Hepatocyte (in vitro differentiated cells): ENCODE measurements at regions not wholly inside any gene's neighbourhood (a gene's known extent, or its start where the extent isn't known, plus 50 kb on each side); places are given as distances from the start of the nearest gene placed in this dataset.

Experiments used
- DNase-seq: peaks from one replicate; pipeline ENCODE4 v3.0.0-alpha.2; 2016; ENCODE audit warnings: low spot score
- H2AFZ ChIP-seq: fragments of 200-600 bp; sonication (generic); 2 replicates; pipeline ENCODE4 v1.6.0; 2016; ENCODE audit warnings: antibody characterized with exemption, mild to moderate bottlenecking
- H3K27ac ChIP-seq: fragments of 200-600 bp; sonication (generic); 2 replicates; pipeline ENCODE4 v1.5.1; 2016; ENCODE audit warnings: mild to moderate bottlenecking
- H3K27me3 ChIP-seq: fragments of 200-600 bp; sonication (generic); 2 replicates; pipeline ENCODE4 v1.6.1; 2016
- H3K36me3 ChIP-seq: fragments of 200-600 bp; sonication (generic); replicated peaks from 2 replicates; pipeline ENCODE4 v1.5.1; 2016; ENCODE audit warnings: low read depth; ENCODE audit not compliant: insufficient read depth
- H3K4me1 ChIP-seq: fragments of 200-600 bp; sonication (generic); 2 replicates; pipeline ENCODE4 v1.5.1; 2016; ENCODE audit warnings: mild to moderate bottlenecking, moderate library complexity; ENCODE audit not compliant: insufficient read depth
- H3K4me2 ChIP-seq: fragments of 200-600 bp; sonication (generic); 2 replicates; pipeline ENCODE4 v1.6.0; 2016
- H3K4me3 ChIP-seq: fragments of 200-600 bp; sonication (generic); 2 replicates; pipeline ENCODE4 v1.5.1; 2016; ENCODE audit warnings: mild to moderate bottlenecking
- H3K79me2 ChIP-seq: fragments of 200-600 bp; sonication (generic); 2 replicates; pipeline ENCODE4 v1.6.0; 2017; ENCODE audit warnings: mild to moderate bottlenecking
- H3K9me2 ChIP-seq: fragments of 200-600 bp; sonication (generic); replicated peaks from 2 replicates; pipeline ENCODE4 v1.6.0; 2017; ENCODE audit warnings: mild to moderate bottlenecking; ENCODE audit not compliant: insufficient read depth
- H3K9me3 ChIP-seq: fragments of 200-600 bp; sonication (generic); 2 replicates; pipeline ENCODE4 v1.5.1; 2016; ENCODE audit warnings: low read depth, mild to moderate bottlenecking
- H4K20me1 ChIP-seq: fragments of 200-600 bp; sonication (generic); 2 replicates; pipeline ENCODE4 v1.6.0; 2016; ENCODE audit warnings: mild to moderate bottlenecking; ENCODE audit not compliant: insufficient read depth, poor library complexity, severe bottlenecking
- CTCF ChIP-seq: fragments of 200-600 bp; sonication (generic); IDR thresholded peaks from 2 replicates; pipeline ENCODE4 v1.5.1; 2016; ENCODE audit warnings: antibody characterized with exemption, mild to moderate bottlenecking; ENCODE audit not compliant: poor library complexity
- EZH2 ChIP-seq: fragments of 200-600 bp; sonication (generic); IDR thresholded peaks from 2 replicates; pipeline ENCODE4 v1.6.1; 2016; ENCODE audit warnings: antibody characterized with exemption, mild to moderate bottlenecking, borderline replicate concordance
- EZH2phosphoT487 ChIP-seq: fragments of 200-600 bp; sonication (generic); IDR thresholded peaks from one replicate; pipeline ENCODE4 v1.6.1; 2018; ENCODE audit warnings: antibody characterized with exemption, mild to moderate bottlenecking, low read depth, moderate library complexity; ENCODE audit not compliant: unreplicated experiment, severe bottlenecking
- WGBS: methylation state at CpG from one replicate; pipeline ENCODE4 v1.1.6; 2016; ENCODE audit warnings: low lambda C conversion rate; ENCODE audit errors: missing lambda C conversion rate; 5-methylcytosine and 5-hydroxymethylcytosine counted together

GRCh38 chr5:2378976-2379375 lies 372.5 kb downstream of the IRX2 start:
- no peaks in the 10 kb centered on the region for H3K36me3 ChIP-seq
- TF ChIP-seq CTCF (no peak), EZH2phosphoT487 (no peak), EZH2 (no peak)
- H4K20me1 ChIP-seq: no peaks in the 10 kb centered on the region
- no peak for DNase-seq
- H3K79me2 ChIP-seq: no peaks in the 10 kb centered on the region
- H3K27me3 ChIP-seq: no peaks in the 10 kb centered on the region
- H2AFZ ChIP-seq: no peak overlapping the region
- H3K4me1 ChIP-seq: no peaks in the 10 kb centered on the region
- no peak overlapping the region for H3K4me2 ChIP-seq
- no peak overlapping the region for H3K27ac ChIP-seq
- no peaks in the 10 kb centered on the region for H3K9me3 ChIP-seq
- 59% methylated on average over 1 of the region's 1 CpG for WGBS
- H3K4me3 ChIP-seq: no peak overlapping the region
- no peaks in the 10 kb centered on the region for H3K9me2 ChIP-seq

- Histone ChIP-seq H4K20me1 (no peaks in the 10 kb centered on the region), H3K79me2 (no peaks in the 10 kb centered on the region), H3K9me3 (no peaks in the 10 kb centered on the region), H3K27ac (no peak overlapping the region), H3K9me2 (no peaks in the 10 kb centered on the region), H2AFZ (no peak overlapping the region), H3K4me1 (no peaks in the 10 kb centered on the region), H3K4me3 (no peak overlapping the region), H3K4me2 (no peak overlapping the region), H3K27me3 (no peaks in the 10 kb centered on the region), H3K36me3 (no peaks in the 10 kb centered on the region)
- DNase-seq: no peak
- 65% methylated on average over 7 of the region's 7 CpGs for WGBS
- TF ChIP-seq EZH2 (no peak), CTCF (no peak), EZH2phosphoT487 (no peak)
Observed at GRCh38 chr5:2378108-2378507, 373.4 kb downstream of the IRX2 start.

- Histone ChIP-seq H3K4me1 (no peaks in the 10 kb centered on the region), H3K27ac (no peak overlapping the region), H3K79me2 (no peaks in the 10 kb centered on the region), H3K9me3 (no peaks in the 10 kb centered on the region), H3K4me2 (no peak overlapping the region), H3K27me3 (no peaks in the 10 kb centered on the region), H3K36me3 (no peaks in the 10 kb centered on the region), H4K20me1 (no peaks in the 10 kb centered on the region), H3K9me2 (no peaks in the 10 kb centered on the region), H3K4me3 (no peak overlapping the region), H2AFZ (no peak overlapping the region)
- no peak for TF ChIP-seq CTCF
- no peak for TF ChIP-seq EZH2phosphoT487
- TF ChIP-seq EZH2: no peak
- no peak for DNase-seq
- 98% methylated on average over 6 of the region's 6 CpGs for WGBS
Observed at GRCh38 chr5:2376486-2376885, 375.0 kb downstream of the IRX2 start.

- Histone ChIP-seq H3K36me3 (no peaks in the 10 kb centered on the region), H4K20me1 (no peaks in the 10 kb centered on the region), H3K27me3 (no peaks in the 10 kb centered on the region), H3K4me3 (no peak overlapping the region), H3K9me3 (no peaks in the 10 kb centered on the region), H3K27ac (no peak overlapping the region), H3K79me2 (no peaks in the 10 kb centered on the region), H2AFZ (no peak overlapping the region), H3K4me1 (no peaks in the 10 kb centered on the region), H3K4me2 (no peak overlapping the region), H3K9me2 (no peaks in the 10 kb centered on the region)
- DNase-seq: no peak
- WGBS: 91% methylated on average over 11 of the region's 11 CpGs
- TF ChIP-seq CTCF (no peak), EZH2 (no peak), EZH2phosphoT487 (no peak)
Observed at GRCh38 chr5:2375757-2376250, 375.7 kb downstream of the IRX2 start.
